Spleen (tissue), 11 donors: ENCODE measurements at regions not wholly inside any gene's neighbourhood (a gene's known extent, or its start where the extent isn't known, plus 50 kb on each side); places are given as distances from the start of the nearest gene placed in this dataset.

ENCODE experiments used
- DNase-seq: peaks from one replicate; pipeline ENCODE4 v3.0.0-alpha.2; 2020
- H3K27ac ChIP-seq, 8 donors: fragments of 200-600 bp; sonication (generic) in 7 of 8; 1 replicate in 4 of 8; 2 replicates in 4 of 8; pipeline versions ENCODE4 v1.5.0 to v1.8.0; 2016 to 2021; ENCODE audit warnings: inconsistent platforms in 4 of 8, mild to moderate bottlenecking in 4 of 8, moderate library complexity in 1 of 8
- H3K27me3 ChIP-seq, 7 donors: fragments of 200-600 bp; sonication (generic) in 6 of 7; replicated peaks in 1 of 7; 1 replicate in 4 of 7; 2 replicates in 3 of 7; pipeline versions ENCODE4 v1.5.0 to v1.8.0; 2016 to 2021; ENCODE audit warnings: inconsistent platforms in 3 of 7, mild to moderate bottlenecking in 1 of 7
- H3K36me3 ChIP-seq, 6 donors: fragments of 200-600 bp; sonication (generic) in 5 of 6; 1 replicate in 4 of 6; 2 replicates in 2 of 6; pipeline versions ENCODE4 v1.5.0 to v1.8.0; 2016 to 2021; ENCODE audit warnings: inconsistent platforms in 2 of 6
- H3K4me1 ChIP-seq, 6 donors: fragments of 200-600 bp; sonication (generic) in 5 of 6; 1 replicate in 3 of 6; 2 replicates in 3 of 6; pipeline versions ENCODE4 v1.5.0 to v1.8.0; 2016 to 2021; ENCODE audit warnings: inconsistent platforms in 3 of 6
- H3K4me3 ChIP-seq, 8 donors: fragments of 200-600 bp; sonication (generic) in 7 of 8; 1 replicate in 4 of 8; 2 replicates in 4 of 8; pipeline versions ENCODE4 v1.5.0 to v1.8.0; 2016 to 2021; ENCODE audit warnings: inconsistent platforms in 4 of 8, mild to moderate bottlenecking in 4 of 8, moderate library complexity in 2 of 8
- H3K9me3 ChIP-seq, 8 donors: fragments of 200-600 bp; sonication (generic) in 7 of 8; 1 replicate in 4 of 8; 2 replicates in 4 of 8; pipeline versions ENCODE4 v1.5.0 to v1.8.0; 2016 to 2021; ENCODE audit warnings: inconsistent platforms in 4 of 8
- CTCF ChIP-seq, 11 experiments: fragments of 200-600 bp in 7 of 11; fragments of 450-650 bp in 4 of 11; sonication (generic) in 4 of 11; IDR thresholded peaks in 8 of 11; conservative IDR thresholded peaks in 3 of 11; 1 replicate in 7 of 11; 2 replicates in 4 of 11; pipeline versions ENCODE4 v1.4.0 to v1.8.0; 2016 to 2021; ENCODE audit warnings: antibody characterized with exemption in 11 of 11, inconsistent platforms in 4 of 11, mild to moderate bottlenecking in 1 of 11
- POLR2A ChIP-seq, 3 donors: fragments of 450-650 bp; IDR thresholded peaks; one replicate each; pipeline ENCODE4 v1.5.1; 2017; ENCODE audit warnings: antibody characterized with exemption in 3 of 3, mild to moderate bottlenecking in 1 of 3
- POLR2AphosphoS5 ChIP-seq, 3 donors: sonication (generic); formaldehyde crosslinking; IDR thresholded peaks; one replicate each; pipeline ENCODE4 v1.5.1; 2017; ENCODE audit warnings: antibody characterized with exemption in 3 of 3
- WGBS, 5 donors: extraction: QIAGEN DNeasy Blood & Tissue Kit in 3 of 5; methylation state at CpG; one replicate each; pipeline versions ENCODE4 v1.1.5 to v1.1.7; 2013 to 2018; 5-methylcytosine and 5-hydroxymethylcytosine counted together
- intact Hi-C: fragments of 100-400 bp; cut with DNase I; formaldehyde crosslinking; loops from one replicate; pipeline ENCODE4 v1.15.0; 2023; ENCODE audit warnings: low total_unique reads
- donor health status: healthy with polysubstance abuse.
- donor health status: DM: no; HTN: no; CAD: no; lungs with moderate emphysema.
- donor health status: DM: no; HTN: no; CAD: no.
- donor health status: Bipolar disorder and iron deficiency.
- donor health status: healthy.
- donor health status: DM: no; HTN: no; CAD: no.
- donor health status: DM: yes; HTN: yes; CAD: no.

DNA sequence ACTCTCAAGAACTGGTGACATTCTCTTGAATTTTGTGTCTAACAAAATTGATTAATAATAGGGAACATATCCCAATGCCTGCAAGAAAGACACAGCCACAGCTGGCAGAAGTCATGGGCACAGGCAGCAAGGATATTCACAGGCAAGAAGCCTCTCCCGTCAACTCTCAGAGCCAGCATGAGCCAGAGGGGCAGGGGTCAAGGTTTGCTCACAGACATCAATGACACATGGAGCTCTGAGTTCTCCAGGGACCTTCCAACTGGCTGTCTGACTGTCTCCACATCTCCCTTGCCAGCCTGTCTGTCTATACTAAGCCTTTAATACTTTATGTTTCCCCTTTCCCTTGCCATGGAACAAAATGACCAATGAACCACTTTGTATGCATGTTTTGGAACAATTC lies 101.5 kb upstream of the RAB4A start:
- H3K4me1 ChIP-seq, result peaks cover 0 to 20% (median 8%) of the 10 kb centered on the region in 6 donors
- peaks cover 0 to 5% (median 0%) of the 10 kb centered on the region in 7 donors for H3K27me3 ChIP-seq
- intact Hi-C loops, result no loop called here
- no peaks in the 10 kb centered on the region for H3K36me3 ChIP-seq
- WGBS, 5 donors, result 63 to 93% (median 75%) methylated on average over 1 of the region's 1 CpG
- no peak for DNase-seq
- H3K4me3 ChIP-seq, result no peak overlapping the region
- no peak overlapping the region for H3K27ac ChIP-seq
- H3K9me3 ChIP-seq, result no peaks in the 10 kb centered on the region
- no peak for TF ChIP-seq CTCF (IDR thresholded peaks at IDR 0.05 in 8 of 11, conservative IDR thresholded peaks at IDR 0.05 in 3 of 11)
- TF ChIP-seq POLR2AphosphoS5 (IDR thresholded peaks at IDR 0.05), result no peak
- TF ChIP-seq POLR2A (IDR thresholded peaks at IDR 0.05), result no peak

- 74 to 84% (median 77%) methylated on average over 9 to 12 of the region's 12 CpGs for WGBS, 5 donors
- Histone ChIP-seq H3K4me1 (peaks cover 0 to 14% (median 2%) of the 10 kb centered on the region in 6 donors), H3K9me3 (no peaks in the 10 kb centered on the region), H3K27me3 (no peaks in the 10 kb centered on the region), H3K27ac (no peak overlapping the region), H3K4me3 (no peak overlapping the region), H3K36me3 (no peaks in the 10 kb centered on the region)
- no peak for DNase-seq
- intact Hi-C loops, result no loop called here
- TF ChIP-seq CTCF (IDR thresholded peaks at IDR 0.05 in 8 of 11, conservative IDR thresholded peaks at IDR 0.05 in 3 of 11), result no peak
- TF ChIP-seq POLR2AphosphoS5 (IDR thresholded peaks at IDR 0.05), result no peak
- no peak for TF ChIP-seq POLR2A (IDR thresholded peaks at IDR 0.05)
Measured at GRCh38 chr1:229170274-229170673, 100.6 kb upstream of the RAB4A start.

DNA sequence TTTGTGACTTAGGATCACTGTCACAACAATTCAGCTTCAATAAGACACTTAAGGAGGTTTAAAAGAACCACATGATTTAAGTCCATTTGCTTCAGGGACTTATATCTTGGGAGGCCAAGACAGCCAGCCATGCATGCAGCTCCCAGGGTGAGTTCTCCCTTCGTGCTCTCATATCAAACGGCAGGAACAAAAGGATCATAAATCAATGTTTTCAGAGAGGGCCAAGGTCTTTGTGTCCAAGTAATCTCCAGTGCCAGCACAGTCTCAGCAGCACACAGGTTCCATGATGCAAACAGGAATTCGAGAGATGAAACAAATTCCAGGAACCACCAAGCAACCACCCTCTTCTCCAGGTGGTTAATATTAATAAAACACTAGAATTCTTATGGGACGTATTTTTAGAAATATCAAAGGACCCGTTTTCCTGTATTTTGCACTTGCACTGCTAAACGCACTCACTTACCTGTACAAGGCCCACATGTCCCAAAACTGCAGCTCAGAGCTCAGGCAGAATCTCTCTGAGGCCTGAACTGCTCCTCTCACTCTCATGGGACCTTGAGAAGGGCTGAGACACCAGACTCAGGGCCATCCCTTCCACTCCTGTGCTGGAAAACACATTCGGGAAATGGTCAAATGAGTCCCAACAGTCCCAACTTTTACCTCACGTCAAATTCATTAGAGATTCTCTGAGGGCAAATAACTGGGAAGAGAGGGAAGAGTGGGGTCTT lies 100.0 kb upstream of the RAB4A start:
- H3K9me3 ChIP-seq, result no peaks in the 10 kb centered on the region
- DNase-seq, result no peak
- H3K4me1 ChIP-seq, result peaks cover 0 to 8% (median 0%) of the 10 kb centered on the region in 6 donors
- H3K27ac ChIP-seq, result no peak overlapping the region
- TF ChIP-seq POLR2A (IDR thresholded peaks at IDR 0.05) (no peak), CTCF (IDR thresholded peaks at IDR 0.05 in 8 of 11, conservative IDR thresholded peaks at IDR 0.05 in 3 of 11) (no peak)
- H3K36me3 ChIP-seq, result no peaks in the 10 kb centered on the region
- intact Hi-C loops, result no loop called here
- no peaks in the 10 kb centered on the region for H3K27me3 ChIP-seq
- 67 to 87% (median 70%) methylated on average over 8 of the region's 8 CpGs for WGBS, 5 donors
- H3K4me3 ChIP-seq, result no peak overlapping the region

- 70 to 91% (median 84%) methylated on average over 4 of the region's 4 CpGs for WGBS, 5 donors
- no peak for DNase-seq
- no peaks in the 10 kb centered on the region for H3K27me3 ChIP-seq
- H3K27ac ChIP-seq, result no peak overlapping the region
- H3K9me3 ChIP-seq, result no peaks in the 10 kb centered on the region
- H3K36me3 ChIP-seq, result no peaks in the 10 kb centered on the region
- peaks cover 0 to 7% (median 0%) of the 10 kb centered on the region in 6 donors for H3K4me1 ChIP-seq
- TF ChIP-seq CTCF (IDR thresholded peaks at IDR 0.05 in 8 of 11, conservative IDR thresholded peaks at IDR 0.05 in 3 of 11), result no peak
- intact Hi-C loops, result no loop called here
- H3K4me3 ChIP-seq, result no peak overlapping the region
Measured at GRCh38 chr1:229171934-229172333, 99.0 kb upstream of the RAB4A start.
